Stimulated activated CD4-positive, alpha-beta T cell treated with anti-CD3 and anti-CD28 coated beads, Interleukin-12 subunit alpha, Interleukin-12 subunit beta, amount 100 ng/mL, for 24 hours (primary cell): ENCODE measurements at regions not wholly inside any gene's neighbourhood (a gene's known extent, or its start where the extent isn't known, plus 50 kb on each side); places are given as distances from the start of the nearest gene placed in this dataset.

ENCODE experiments used
- DNase-seq, 2 experiments: peaks; one replicate each; pipeline ENCODE4 v3.0.0-alpha.2; 2020; ENCODE audit warnings: low read depth in 2 of 2

DNA sequence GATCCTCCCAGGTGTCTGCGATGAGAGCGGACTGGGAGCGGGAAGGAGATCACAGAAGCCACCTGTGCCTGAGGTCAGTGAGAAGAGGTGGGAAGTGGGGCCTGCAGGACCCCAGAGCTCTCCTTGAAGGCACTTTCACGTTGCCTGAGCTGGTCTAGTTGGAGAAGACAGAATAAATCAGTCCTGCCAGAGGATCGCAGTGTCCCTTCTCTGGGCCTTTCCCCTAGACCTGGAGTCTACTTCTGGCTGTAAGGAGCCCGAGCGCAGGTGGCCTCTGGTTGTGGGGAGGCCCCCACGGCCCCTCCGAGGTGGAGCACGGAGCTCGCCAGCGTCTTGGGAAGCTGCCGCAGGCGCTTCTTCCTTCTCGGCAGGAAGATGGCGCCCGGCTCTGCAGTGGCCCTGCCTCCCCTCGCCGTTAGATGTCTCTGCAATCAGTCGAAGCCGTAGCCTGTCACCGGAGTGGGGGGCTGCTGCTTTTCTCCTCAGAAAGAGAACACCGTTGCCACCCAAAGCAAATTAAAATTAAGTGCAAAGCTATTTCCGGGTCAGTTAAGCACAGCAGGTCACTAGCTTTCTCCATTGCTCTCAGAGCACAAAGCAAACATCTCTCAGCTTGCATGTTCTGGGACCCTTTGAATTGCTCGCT lies 212.0 kb upstream of the MYT1L start:
- no peak for DNase-seq

DNA sequence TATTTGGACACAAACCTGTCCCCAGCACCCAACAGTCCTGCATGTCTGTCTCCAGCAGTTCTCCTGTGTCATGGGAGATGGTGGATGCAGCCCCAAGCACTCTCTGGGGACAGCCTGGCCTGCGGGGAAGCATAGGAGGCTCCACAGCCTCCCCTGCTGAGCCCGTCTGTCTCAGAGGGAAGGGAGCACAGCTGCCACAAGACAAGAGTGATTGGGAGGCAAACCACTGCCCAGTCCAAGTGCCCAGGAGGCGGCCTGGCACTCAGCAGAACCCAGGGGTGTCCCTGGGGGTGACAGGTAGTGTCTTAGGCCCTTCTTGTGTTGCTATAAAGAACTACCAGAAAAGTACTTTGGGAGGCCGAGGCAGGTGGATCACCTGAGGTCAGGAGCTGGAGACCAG lies 211.2 kb upstream of the MYT1L start:
- DNase-seq, result no peak

DNA sequence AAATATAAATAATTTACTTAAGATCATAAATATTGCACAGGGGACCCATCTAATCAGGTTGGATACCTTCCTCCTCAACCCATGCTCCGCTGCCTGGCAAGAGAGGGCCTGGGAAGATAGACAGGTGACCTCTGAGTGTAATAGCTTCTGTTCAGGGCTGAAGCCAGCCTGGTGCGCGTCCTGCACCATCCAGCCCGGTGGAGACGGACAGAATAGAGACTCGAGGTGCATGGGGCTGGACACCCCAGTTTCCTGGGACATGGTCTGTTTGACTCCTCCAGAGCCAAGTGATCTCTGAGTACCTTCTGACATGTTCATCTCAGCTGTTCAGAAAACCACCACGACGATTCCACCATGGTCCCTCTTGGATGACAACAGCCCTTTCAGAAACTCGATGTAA lies 209.3 kb upstream of the MYT1L start:
- DNase-seq, result no peak

DNA sequence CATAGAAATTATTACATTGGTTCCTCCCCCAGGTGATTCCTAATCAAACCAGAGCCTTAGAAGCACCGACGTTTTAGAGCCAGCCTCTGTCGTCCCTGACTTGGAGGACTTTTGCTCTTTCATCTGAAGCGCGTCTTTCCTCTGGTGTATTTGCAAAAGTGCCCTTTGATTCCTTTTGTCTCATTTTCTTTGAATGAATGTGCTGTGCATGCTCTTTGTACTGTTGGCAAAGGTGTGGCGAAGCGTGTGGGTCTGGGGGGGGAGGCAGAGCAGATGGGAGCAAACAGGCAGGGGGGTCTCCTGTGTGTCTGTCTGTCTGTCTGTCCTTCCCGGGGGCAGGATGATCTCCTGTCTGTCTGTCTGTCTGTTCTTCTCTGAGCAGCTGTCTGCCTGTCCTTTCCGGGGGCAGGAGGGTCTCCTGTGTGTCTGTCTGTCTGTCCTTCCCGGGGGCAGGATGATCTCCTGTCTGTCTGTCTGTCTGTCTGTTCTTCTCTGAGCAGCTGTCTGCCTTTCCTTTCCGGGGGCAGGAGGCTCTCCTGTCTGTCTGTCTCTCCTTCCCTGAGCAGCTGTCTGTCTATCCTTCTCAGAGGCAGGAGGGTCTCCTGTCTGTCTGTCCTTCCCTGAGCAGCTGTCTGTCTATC lies 205.5 kb upstream of the MYT1L start:
- no peak for DNase-seq

DNA sequence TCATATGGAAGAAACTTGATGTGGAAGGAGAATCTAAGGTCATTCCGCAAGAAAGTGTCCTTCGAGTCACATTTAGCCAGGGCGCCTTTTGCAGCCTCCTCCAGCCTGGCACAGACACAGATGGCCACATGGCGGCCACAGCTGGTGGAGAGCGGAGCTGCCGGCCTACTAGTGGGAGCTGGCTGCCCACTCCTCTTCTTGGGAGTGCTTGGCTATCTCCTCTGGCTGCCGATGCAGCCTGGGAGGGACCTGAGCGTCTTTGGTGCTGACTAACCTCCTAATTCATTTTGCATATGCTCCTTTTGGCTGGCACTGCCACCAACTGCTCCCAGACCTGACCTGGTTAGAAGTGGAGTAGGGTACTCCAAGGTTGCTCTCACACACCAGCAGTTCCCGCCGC lies 199.3 kb upstream of the MYT1L start:
- no peak for DNase-seq

DNA sequence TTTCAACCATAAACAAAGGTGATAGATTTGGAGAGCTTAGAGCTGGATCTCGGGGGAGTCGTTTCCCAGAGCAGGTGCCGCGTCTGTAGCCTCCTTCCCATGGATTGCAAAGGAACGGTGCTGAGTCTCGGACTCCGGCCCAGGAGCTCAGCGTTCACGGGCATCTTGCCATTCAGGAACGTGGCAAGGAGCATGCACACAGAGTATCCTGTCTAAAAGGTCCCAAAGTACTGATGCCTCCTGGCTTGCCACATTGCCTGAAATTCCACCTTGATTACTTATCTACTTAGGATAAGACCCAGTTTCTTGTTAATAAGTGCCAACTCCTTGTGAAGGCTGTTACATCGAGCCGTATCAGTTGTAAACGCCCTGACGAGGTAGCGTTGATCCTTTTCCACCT lies 197.8 kb upstream of the MYT1L start:
- no peak for DNase-seq

DNA sequence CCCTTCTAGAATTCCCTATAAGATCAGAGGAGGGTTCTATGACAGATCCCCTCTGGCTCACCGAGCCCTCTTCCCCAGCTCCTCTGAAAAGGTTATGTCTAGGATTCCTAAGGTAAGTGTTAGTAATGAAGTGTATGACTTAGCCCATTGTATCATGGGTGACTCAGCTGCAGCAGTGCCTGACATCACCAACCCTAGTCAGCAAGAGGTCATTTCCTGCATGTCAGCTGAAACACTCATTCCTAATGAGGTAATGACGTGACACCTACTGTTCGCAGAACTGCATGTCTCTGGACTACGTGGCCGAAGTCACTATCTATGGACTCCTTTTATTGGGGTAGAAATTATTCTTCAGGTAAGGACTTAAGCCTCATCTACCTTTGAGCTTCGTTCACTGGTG lies 196.1 kb upstream of the MYT1L start:
- no peak for DNase-seq

DNA sequence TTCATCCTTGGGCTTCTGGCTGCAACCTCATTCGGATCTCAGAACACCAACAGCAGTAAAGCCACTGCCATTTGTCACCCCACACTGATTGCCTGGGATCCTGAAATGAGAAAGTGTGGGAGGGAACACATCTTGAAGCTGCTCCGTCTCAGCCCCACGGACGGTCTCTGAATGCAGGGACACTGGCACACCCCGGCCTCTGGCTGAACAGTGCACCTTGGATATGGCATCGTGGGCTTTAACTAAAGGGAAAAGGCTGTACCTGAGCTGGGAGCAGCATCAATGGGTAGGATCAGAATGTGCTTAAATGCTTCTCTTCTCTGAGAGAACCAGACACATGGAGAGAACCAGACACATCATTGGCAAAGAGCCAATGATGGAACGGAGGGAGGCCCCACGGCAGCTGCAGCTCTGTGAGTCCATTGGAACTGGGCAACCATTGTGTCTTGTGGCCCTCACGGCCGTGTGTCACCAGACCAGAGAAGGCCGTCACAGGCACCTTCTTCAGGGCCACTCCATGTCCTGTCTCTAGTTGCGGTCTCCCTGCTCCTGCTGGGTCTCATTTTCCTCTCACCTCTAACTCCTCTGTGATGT lies 193.4 kb upstream of the MYT1L start:
- DNase-seq, result no peak

DNA sequence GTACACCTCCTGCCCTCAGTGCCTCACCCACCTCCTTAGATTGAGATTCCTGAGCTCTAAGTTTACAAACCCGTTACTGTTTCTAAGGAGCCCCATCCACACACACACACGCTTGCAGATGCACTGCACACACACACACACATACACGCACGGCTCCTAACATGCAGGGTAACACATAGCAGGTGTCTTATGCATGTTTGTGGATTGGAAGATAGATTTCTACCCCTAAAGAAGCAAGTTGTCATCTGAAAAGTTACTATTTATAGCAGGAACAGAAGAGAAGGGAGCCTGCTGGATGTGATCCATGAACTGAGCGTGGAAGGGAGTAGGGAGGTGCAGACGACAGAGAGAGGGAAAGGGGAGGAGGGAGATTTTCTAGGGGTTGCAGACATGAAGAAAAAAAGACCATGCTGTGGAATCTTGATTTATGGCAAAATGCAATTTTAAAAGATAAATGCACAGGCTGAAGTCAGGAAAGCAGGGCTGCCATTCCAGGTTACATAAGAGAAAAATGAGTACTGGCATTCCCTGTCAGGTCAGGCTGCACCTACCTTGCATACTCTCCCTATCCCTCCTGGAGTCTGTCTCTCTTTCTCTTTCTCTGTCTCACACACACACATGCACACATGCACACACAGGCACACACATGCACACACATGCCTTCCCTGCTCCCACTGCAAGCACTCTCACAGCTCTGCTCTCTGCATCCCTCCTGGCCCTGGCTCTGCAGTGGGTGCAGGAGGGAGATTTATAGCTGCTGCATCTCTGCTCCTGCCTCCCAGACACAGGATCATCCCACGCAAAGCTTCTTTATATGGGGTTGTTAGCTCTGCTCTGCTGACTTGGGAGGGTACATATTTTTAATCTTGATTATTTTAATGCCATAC lies 192.6 kb upstream of the MYT1L start:
- no peak for DNase-seq

DNA sequence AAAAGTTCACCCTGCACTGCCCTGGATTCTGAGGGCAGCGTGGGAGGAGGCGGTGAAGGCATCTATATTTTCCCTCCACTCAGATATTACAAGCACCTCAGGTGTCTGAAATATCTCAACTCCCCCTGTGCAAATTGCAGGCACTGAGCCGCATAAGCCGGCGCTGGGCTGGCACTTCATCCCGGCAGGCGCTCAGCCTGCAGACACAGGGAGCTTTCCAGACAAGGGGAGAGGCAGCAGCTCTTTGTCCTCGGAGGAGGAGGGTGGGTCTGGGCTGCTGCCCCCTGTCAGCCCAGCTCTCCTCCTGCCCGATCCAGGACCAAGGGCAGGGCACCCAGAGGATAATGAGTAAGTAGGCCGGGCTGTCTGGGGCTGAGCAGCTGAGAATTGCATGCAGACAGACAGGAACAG lies 189.3 kb upstream of the MYT1L start:
- DNase-seq, result no peak

DNA sequence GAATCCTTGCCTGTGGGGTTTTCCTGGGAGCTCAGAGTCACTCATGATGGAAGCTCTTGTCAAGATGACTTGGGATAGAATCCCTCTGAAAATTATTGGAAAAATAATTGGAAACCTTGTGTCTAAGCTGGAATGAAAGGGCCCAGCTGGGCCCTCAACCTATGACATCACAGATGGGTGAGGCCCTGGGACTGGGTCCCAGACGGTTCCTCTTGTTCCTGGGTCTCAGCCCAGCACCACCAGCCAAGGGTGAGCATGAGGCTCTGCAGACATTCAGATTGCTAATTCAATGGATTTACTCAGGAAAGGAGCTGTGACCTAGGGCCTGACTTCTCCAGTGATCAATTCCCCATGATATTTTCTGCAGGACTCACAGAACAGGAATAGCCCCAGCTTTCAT lies 188.3 kb upstream of the MYT1L start:
- no peak for DNase-seq

DNA sequence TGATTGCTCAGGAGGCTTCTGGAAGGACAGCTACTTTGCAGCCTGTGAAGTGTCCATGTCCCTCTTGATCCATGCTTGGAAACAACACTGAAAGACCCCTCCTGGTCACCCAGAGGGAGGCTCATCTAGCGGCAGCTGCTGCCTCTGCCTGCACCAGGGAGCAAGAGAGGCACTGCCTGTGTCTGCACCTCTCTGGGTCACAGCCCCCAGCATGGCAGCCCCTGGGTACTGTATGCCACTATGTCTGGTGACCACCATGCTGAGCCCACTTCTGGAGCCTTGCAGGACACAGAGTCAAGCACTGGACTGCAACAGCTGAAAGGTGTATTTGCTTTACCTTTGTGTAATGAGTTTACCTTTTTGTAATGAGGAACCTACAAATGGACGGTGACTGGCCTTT lies 186.3 kb upstream of the MYT1L start:
- DNase-seq, result no peak

DNA sequence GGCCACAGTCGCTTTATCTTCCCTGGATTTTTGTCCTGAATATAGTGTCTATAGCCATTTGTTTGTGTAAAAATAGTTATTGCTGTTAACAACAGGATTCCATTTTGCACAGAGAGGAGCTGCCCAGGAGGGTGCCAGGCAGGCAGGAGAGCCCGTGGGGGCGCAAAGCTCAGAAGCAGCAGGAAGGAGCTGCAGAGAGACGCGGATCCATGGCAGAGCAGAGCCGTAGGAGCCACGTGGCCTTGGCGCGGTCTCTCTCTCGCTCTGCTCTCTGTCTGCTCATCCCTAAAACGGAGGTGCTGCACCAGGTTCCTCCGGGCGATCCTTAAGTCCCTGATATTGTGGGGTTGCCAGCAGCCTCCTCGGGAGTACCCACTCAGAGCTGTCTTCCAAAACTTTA lies 185.3 kb upstream of the MYT1L start:
- DNase-seq, result no peak

DNA sequence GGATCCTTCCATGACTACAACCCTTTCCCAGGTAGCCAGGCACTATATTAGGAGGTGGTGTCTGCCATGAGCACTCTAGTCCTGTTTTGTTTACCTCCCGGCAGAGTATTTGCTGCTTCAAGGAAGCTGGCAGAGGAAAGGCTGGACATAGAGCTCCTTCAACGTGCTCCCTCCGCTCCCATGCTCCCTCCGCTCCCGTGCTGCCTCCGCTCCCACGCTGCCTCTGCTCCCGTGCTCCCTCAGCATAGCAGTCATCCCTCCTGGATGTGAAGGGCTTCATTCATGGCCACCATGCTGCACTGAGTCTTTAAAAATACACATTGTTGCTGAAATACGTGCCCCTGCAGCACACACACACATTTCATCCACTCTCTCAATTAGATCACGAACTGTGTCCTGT lies 181.9 kb upstream of the MYT1L start:
- DNase-seq, result no peak

DNA sequence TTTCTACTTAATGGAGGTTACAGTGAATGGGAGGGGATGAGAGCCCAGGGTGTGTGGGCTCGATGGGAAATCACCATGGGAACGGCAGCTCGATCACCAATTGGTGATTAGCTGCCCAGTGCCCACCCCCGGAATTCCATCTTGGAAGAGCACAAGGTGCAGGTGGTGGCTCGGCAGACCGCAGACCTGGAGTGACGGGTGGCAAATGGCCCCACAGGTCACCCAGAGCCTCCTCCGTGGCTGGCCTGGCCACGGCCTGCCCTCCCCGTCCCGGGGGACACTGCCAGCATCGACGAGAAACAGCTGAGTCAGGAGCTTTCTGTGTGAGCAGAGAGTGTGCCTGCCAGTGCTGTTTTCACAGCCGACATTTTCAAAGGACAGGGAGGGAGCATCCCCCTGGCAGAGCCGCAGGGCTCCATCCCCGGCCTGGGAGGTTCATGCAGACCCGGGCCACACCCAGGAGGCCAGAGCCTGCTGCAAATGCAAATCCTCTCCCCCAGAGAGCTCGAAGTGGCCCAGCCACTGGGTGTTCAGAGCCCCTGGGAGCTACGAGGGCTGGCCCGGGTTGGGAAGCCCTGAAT lies 176.4 kb upstream of the MYT1L start:
- no peak for DNase-seq

DNA sequence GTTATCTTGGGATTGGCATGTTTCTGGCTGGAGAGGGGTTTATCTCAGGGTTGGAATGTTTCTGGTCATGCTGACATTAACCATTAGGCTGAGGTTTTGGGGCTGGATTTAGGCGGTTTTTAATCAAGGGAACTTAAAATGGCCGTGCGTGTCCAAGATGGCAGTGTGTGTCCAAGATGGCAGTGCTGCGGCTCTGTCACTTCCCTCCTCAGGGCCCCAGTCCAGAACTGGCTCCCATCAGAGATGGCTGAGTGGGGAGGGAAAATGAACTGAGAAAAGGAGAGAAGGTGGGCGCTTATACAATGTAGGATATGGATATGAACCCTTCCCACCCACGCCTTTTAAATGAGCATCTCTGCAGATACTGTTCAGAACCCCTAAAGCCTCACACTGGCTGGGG lies 175.5 kb upstream of the MYT1L start:
- DNase-seq, result no peak

DNA sequence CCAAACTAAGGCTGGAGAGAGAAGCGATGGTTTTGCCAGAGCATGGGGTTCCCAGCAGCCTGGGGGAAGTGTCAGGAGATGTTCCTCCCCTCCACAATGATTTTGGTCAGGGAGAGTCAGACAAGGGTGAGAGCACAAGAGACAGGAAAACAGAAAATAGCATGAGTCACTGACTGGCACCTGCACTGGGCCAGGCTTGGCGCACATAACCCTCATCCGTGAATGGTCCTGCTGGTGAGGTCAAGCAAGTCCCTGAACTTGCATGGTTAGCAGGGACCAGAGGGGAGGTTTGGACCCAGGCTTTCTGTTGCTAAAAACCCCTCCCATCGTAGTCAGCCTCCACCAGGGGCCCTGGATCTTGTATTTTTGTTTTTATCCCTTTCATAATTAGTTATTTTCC lies 174.5 kb upstream of the MYT1L start:
- DNase-seq, result no peak

DNA sequence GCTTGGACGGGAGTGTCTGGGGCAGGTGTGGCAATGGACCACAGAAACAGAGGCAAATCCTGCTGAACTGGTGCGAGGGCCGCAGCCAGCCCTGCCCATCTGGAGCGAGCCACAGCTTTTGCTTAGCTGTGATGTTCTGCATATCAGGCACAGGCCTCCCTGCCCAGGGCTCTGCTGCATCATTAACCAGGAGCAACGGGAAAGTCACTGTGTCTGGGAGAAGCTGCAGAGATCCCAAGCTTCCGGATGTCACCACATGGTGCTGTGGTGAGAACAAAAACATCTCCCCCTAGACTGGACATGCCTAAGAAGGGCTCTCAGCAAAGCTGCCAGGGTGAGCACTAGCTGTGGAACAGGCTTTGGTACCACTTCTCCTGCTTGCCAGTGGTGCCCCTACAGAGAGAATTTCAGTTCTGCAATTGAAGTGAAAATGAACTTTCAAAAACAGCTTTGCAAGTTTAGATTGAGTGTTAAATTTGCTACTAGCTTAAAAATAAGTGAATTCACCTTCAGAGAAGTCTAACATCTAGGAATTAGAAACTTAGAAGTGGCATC lies 172.9 kb upstream of the MYT1L start:
- DNase-seq, result no peak

DNA sequence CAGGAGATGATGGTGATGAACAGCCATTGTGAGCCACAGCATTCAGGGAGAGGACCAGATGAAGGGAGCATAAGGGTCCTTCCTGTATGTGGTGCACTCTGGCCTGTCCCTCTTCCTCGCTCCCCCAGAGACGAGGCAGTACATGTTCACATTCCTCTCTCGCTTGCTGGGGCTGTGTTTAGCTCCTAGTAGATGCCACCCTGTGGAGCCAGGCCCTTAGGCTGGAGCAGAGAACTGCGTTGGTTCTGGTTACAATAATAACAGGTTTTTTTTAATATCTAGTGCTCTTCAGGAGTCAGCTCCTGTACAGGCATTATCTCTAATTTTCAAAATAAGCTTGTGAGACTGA lies 171.1 kb upstream of the MYT1L start:
- DNase-seq, result no peak

DNA sequence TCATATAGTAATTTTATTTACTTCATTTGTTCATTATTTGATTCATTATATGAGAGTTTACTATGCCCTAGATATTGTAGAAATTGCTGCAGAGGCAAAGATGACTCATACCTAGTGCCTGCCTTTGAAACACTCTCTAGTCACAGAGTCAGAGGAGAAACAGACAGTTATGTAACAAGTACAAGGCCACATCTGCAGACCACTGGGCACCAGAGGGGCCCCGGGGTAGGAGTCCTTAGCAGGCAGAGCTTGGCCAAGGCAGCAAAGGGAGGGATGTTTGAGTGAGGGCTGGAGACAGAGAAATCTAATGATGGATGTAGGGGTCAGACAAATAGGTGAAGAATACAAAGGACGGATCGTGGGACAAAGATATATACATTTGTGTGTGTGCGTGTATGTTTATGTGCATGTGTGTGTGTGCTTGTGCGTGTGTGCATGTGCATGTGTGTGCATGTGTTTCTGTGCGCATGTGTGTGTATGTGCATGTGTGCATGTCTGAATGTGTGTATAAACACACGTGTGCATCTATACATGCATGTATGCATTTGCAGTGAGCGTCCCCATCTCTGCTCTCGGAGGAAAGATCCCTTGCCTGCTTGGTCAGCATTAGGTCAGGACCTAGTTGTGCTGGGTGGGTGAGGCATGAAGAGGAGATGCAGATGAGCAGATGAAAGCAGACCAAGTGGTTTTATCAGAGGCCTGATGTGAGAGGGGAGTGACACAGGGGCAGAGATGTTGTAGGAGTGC lies 170.6 kb upstream of the MYT1L start:
- DNase-seq, result no peak

DNA sequence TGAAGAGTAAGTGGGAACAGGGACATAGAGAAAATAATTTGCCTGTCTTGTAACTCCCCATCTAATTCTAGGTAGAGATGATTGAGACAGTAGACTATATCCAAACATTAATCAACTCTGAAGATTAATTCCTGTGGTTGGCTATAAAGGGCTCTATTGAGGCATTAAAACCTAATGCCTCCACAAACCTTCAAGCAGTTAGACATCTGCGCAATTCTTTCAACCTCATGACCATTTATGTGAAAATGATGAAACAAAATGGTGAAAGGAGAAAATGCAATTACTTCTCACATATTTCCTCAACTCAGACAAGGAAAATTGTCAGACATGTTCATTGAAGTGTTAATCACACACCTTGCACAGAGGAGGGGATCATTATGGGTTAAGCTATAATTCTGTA lies 164.5 kb upstream of the MYT1L start:
- DNase-seq, result no peak
